ENCODE measurements at regions not wholly inside any gene's neighbourhood (a gene's known extent, or its start where the extent isn't known, plus 50 kb on each side); places are given as distances from the start of the nearest gene placed in this dataset.
"Not testable (repeated sequence)": the region's sequence is repeated elsewhere in the genome, so short reads cannot be mapped to it uniquely, and the experiment has no call there.

DNA sequence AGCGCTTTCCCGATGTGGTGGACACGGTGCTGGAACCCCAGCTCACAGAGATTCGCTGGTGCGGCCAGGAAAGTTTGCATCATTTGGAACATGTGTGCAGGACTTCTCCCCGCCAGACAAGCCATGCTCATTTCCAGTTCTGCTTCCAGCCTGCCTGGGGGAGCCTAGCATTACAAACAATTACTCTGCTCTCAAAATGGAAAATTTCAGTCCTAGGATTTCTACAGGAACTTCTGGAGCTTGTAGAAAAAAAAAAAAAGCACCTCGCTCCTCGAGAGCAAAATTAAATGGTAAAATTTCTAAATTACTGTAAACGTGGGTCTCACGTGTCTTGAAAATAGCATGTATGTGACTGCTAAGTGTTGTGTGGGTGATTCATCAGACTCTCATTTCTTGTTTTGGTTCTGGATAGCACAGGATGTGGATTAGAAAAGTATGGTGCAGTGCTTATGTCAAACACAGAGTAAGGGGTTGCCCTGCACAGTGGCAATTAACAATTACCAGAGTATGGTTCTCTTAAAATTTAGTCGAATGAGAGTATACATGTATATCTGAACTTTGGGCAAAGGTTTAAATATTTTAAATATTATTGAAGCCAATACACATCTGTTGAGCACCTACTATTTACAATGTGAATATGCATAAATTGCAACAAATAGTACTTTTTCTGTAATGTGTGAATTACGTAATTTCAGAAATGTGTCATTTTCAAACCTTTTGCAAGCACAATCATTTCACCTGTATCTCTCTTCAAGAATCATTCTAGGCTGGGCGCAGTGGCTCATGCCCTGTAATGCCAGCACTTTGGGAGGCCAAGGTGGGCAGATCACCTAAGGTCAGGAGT, 61.8 kb upstream of the PTGFRN start:
- TF ChIP-seq, protein P1, sequence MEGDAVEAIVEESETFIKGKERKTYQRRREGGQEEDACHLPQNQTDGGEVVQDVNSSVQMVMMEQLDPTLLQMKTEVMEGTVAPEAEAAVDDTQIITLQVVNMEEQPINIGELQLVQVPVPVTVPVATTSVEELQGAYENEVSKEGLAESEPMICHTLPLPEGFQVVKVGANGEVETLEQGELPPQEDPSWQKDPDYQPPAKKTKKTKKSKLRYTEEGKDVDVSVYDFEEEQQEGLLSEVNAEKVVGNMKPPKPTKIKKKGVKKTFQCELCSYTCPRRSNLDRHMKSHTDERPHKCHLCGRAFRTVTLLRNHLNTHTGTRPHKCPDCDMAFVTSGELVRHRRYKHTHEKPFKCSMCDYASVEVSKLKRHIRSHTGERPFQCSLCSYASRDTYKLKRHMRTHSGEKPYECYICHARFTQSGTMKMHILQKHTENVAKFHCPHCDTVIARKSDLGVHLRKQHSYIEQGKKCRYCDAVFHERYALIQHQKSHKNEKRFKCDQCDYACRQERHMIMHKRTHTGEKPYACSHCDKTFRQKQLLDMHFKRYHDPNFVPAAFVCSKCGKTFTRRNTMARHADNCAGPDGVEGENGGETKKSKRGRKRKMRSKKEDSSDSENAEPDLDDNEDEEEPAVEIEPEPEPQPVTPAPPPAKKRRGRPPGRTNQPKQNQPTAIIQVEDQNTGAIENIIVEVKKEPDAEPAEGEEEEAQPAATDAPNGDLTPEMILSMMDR (IDR thresholded peaks at IDR 0.05; ENCODE audit: low read depth, low read length), result no peak
- no peak for TF ChIP-seq MYC (IDR thresholded peaks at IDR 0.05; ENCODE audit: low read depth, low read length)
- TF ChIP-seq, protein P2, sequence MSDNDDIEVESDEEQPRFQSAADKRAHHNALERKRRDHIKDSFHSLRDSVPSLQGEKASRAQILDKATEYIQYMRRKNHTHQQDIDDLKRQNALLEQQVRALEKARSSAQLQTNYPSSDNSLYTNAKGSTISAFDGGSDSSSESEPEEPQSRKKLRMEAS (IDR thresholded peaks at IDR 0.05; ENCODE audit: low read depth, low read length), result no peak
- no peak for TF ChIP-seq POLR2A (IDR thresholded peaks at IDR 0.05; ENCODE audit: extremely low read depth, insufficient read length)
- no peak for DNase-seq (ENCODE audit: low read depth)
- no peak overlapping the region for H3K4me3 ChIP-seq (ENCODE audit: low read depth, low read length)

DNA sequence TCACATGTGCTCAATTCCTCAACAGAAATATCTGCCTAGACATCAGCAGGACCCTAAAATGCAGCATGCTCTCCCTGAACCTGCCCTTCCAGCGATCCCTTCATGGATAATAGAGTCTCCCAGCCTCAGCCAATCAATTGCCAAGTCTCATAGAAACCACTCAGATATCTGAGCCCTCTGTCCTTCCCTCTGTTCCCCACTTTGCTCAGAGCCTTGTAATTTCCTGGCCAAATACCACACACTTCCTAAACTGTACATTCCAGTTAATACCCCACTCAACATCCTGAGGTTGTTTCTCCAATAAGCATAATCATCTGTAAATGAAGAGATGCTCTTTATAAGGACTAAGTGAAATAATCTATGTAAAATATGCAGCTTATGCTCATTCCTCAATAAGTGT, 59.3 kb upstream of the PTGFRN start:
- TF ChIP-seq MYC (IDR thresholded peaks at IDR 0.05; ENCODE audit: low read depth, low read length) (no peak), POLR2A (IDR thresholded peaks at IDR 0.05; ENCODE audit: extremely low read depth, insufficient read length) (no peak)
- TF ChIP-seq, protein P2 (IDR thresholded peaks at IDR 0.05; ENCODE audit: low read depth, low read length), result no peak
- TF ChIP-seq, protein P1 (IDR thresholded peaks at IDR 0.05; ENCODE audit: low read depth, low read length), result no peak
- H3K4me3 ChIP-seq (ENCODE audit: low read depth, low read length), result no peak overlapping the region
- no peak for DNase-seq (ENCODE audit: low read depth)

DNA sequence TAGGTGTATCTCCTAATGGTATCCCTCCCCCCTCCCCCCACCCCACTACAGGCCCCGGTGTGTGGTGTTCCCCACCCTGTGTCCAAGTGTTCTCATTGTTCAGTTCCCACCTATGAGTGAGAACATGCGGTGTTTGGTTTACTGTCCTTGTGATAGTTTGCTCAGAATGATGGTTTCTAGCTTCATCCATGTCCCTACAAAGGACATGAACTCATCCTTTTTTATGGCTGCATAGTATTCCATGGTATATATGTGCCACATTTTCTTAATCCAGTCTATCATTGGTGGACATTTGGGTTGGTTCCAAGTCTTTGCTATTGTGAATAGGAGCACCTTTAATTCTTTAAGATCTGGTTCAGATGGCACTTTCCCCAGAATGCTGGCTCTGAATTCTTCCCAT, 58.5 kb upstream of the PTGFRN start:
- H3K4me3 ChIP-seq (ENCODE audit: low read depth, low read length); DNase-seq (ENCODE audit: low read depth): not testable (repeated sequence)

DNA sequence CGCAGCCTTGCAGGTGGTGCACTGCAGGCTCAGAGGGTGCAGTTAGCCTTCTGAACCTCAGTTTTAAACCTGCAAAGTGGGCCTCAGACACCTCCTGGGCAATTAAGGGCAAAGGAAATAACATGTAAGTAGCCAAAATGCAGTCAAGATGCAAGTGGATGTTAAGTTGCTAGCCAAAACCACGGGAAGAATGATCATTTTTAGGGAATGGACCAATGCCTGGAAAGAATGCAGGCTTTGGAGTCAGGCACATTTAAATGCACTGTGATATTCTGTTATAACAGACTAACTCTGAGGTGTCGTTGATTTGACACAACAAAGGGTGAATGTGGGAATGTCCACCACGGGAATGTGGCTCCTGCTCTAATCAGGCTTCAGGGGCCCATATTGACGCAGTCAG, 57.9 kb upstream of the PTGFRN start:
- no peak for DNase-seq (ENCODE audit: low read depth)
- TF ChIP-seq, protein P1 (IDR thresholded peaks at IDR 0.05; ENCODE audit: low read depth, low read length), result no peak
- TF ChIP-seq, protein P2 (IDR thresholded peaks at IDR 0.05; ENCODE audit: low read depth, low read length), result no peak
- TF ChIP-seq MYC (IDR thresholded peaks at IDR 0.05; ENCODE audit: low read depth, low read length) (no peak), POLR2A (IDR thresholded peaks at IDR 0.05; ENCODE audit: extremely low read depth, insufficient read length) (no peak)
- no peak overlapping the region for H3K4me3 ChIP-seq (ENCODE audit: low read depth, low read length)

DNA sequence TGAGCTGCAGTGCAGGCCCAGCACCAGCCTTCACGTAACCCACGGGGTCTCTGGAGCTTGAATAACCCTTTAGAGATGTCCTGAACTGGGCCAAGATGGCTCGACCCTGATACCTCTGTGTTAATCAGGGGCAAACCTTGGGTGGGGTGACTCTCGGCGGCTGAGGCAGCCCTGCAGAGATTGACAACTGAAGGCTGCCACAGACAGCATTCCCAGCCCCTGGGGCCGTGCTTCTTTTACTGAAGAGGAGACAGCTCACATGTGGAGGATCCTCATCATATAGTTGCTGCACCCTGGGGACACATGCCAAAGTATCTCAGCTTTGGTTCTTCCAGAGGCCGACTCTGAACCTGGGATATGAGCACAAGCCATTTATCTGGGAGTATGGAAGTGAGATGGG, 57.3 kb upstream of the PTGFRN start:
- no peak overlapping the region for H3K4me3 ChIP-seq (ENCODE audit: low read depth, low read length)
- TF ChIP-seq, protein P2 (IDR thresholded peaks at IDR 0.05; ENCODE audit: low read depth, low read length), result no peak
- no peak for TF ChIP-seq MYC (IDR thresholded peaks at IDR 0.05; ENCODE audit: low read depth, low read length)
- TF ChIP-seq, protein P1 (IDR thresholded peaks at IDR 0.05; ENCODE audit: low read depth, low read length), result no peak
- no peak for TF ChIP-seq POLR2A (IDR thresholded peaks at IDR 0.05; ENCODE audit: extremely low read depth, insufficient read length)
- DNase-seq (ENCODE audit: low read depth), result no peak

DNA sequence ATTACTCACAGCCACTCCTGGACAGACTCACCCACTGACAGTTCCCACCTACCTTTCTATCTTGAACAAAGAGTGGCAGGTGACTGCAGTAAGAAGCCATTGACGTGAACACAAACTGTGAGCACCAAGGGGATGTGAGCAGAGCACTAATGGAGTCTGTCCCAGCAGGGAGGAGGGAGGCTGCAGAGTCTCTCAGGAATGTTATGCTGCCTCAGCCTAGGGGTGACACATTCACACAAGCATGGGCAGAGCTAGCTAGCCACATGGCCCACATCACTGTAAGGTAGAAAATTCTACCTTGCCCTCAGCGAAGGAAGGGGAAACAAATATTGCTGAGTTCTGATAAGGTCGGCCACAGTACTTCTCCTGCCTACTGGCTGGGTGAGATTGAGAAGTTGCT, 56.8 kb upstream of the PTGFRN start:
- no peak overlapping the region for H3K4me3 ChIP-seq (ENCODE audit: low read depth, low read length)
- no peak for DNase-seq (ENCODE audit: low read depth)
- TF ChIP-seq, protein P1 (IDR thresholded peaks at IDR 0.05; ENCODE audit: low read depth, low read length), result no peak
- TF ChIP-seq POLR2A (IDR thresholded peaks at IDR 0.05; ENCODE audit: extremely low read depth, insufficient read length), result no peak

All from NB4 (cell line).